Activated CD8-positive, alpha-beta T cell treated with anti-CD3 and anti-CD28 coated beads for 36 hours (primary cell): ENCODE measurements at regions not wholly inside any gene's neighbourhood (a gene's known extent, or its start where the extent isn't known, plus 50 kb on each side); places are given as distances from the start of the nearest gene placed in this dataset.

Experiments used
- ATAC-seq: fragments of 200-7000 bp; cut with Tn5 transposase; one replicate; pipeline ENCODE4 v1.10.0; 2021; ENCODE audit warnings: mild to moderate bottlenecking, moderate library complexity
- CTCF ChIA-PET: fragments of 350-600 bp; sonication (Branson Sonifier 250); formaldehyde crosslinking; loops from one replicate; lab custom pipeline; 2021; ENCODE audit warnings: antibody characterized with exemption; lab: Charles Lee
- POLR2A ChIA-PET: fragments of 350-600 bp; sonication (Branson Sonifier 250); formaldehyde crosslinking; loops from one replicate; lab custom pipeline; 2021; ENCODE audit warnings: antibody characterized with exemption; lab: Charles Lee
- DNase-seq: peaks from one replicate; pipeline ENCODE4 v3.0.0-alpha.2; 2020
- H3K27ac Mint-ChIP-seq: one replicate; pipeline ENCODE4 v1.8.0; 2021; ENCODE audit warnings: mild to moderate bottlenecking, mixed read lengths
- H3K27me3 Mint-ChIP-seq: one replicate; pipeline ENCODE4 v1.8.0; 2021; ENCODE audit warnings: mixed read lengths
- H3K36me3 Mint-ChIP-seq: one replicate; pipeline ENCODE4 v1.8.0; 2021; ENCODE audit warnings: low read depth, mixed read lengths
- H3K4me1 Mint-ChIP-seq: one replicate; pipeline ENCODE4 v1.8.0; 2021; ENCODE audit warnings: low read depth, mixed read lengths
- H3K4me3 Mint-ChIP-seq: one replicate; pipeline ENCODE4 v1.8.0; 2021; ENCODE audit warnings: mild to moderate bottlenecking, moderate library complexity, mixed read lengths
- H3K9me3 Mint-ChIP-seq: one replicate; pipeline ENCODE4 v1.8.0; 2021; ENCODE audit warnings: mixed read lengths
- CTCF ChIP-seq: fragments of 200-600 bp; IDR thresholded peaks from one replicate; pipeline ENCODE4 v1.8.0; 2022; ENCODE audit warnings: antibody characterized with exemption, mild to moderate bottlenecking
- intact Hi-C: fragments of 100-400 bp; cut with micrococcal nuclease; formaldehyde crosslinking; loops from one replicate; pipeline ENCODE4 v1.10.0; 2022

- ATAC-seq (no peak), DNase-seq (no peak)
- CTCF ChIA-PET, result interaction anchor here (1.4 to 1.6 kb wide), 2 partner anchors 10 to 15 kb away, joined by 3 to 4 read pairs; no protein-coding TSS in a partner anchor
- Mint-ChIP-seq H3K36me3 (no peaks in the 10 kb centered on the region), H3K4me1 (peaks cover 17% of the 10 kb centered on the region), H3K27ac (no peak overlapping the region), H3K27me3 (no peaks in the 10 kb centered on the region), H3K9me3 (peaks cover 3% of the 10 kb centered on the region), H3K4me3 (no peak overlapping the region)
- no peak for TF ChIP-seq CTCF
- intact Hi-C loops, result no loop called here
- POLR2A ChIA-PET, result no interaction called here
These were observed 94.7 kb upstream of the RBMS3 start for GRCh38 chr3:29186131-29186599.

GRCh38 chr3:29186982-29187725, 93.7 kb upstream of the RBMS3 start:
- ChIA-PET POLR2A (no interaction called here), CTCF (interaction anchor here (1.4 to 1.6 kb wide), 2 partner anchors 11 to 16 kb away, joined by 3 to 4 read pairs; no protein-coding TSS in a partner anchor)
- Mint-ChIP-seq H3K36me3 (no peaks in the 10 kb centered on the region), H3K27me3 (no peaks in the 10 kb centered on the region), H3K4me3 (no peak overlapping the region), H3K9me3 (peaks cover 3% of the 10 kb centered on the region), H3K4me1 (peaks cover 14% of the 10 kb centered on the region), H3K27ac (peak overlapping the region; percentile 60)
- DNase-seq, result no peak
- ATAC-seq, result peak; percentile 28
- no peak for TF ChIP-seq CTCF
- intact Hi-C loops, result no loop called here

GRCh38 chr3:29189328-29189727, 91.5 kb upstream of the RBMS3 start:
- ATAC-seq, result no peak
- peaks cover 3% of the 10 kb centered on the region for H3K9me3 Mint-ChIP-seq
- peaks cover 9% of the 10 kb centered on the region for H3K4me1 Mint-ChIP-seq
- H3K4me3 Mint-ChIP-seq, result no peak overlapping the region
- no peak for DNase-seq
- no peak overlapping the region for H3K27ac Mint-ChIP-seq
- intact Hi-C loops, result no loop called here
- TF ChIP-seq CTCF, result no peak
- POLR2A ChIA-PET, result no interaction called here
- no peaks in the 10 kb centered on the region for H3K36me3 Mint-ChIP-seq
- CTCF ChIA-PET, result no interaction called here
- H3K27me3 Mint-ChIP-seq, result no peaks in the 10 kb centered on the region

GRCh38 chr3:29194139-29194538, 86.7 kb upstream of the RBMS3 start:
- no peak overlapping the region for H3K27ac Mint-ChIP-seq
- peaks cover 5% of the 10 kb centered on the region for H3K9me3 Mint-ChIP-seq
- H3K27me3 Mint-ChIP-seq, result no peaks in the 10 kb centered on the region
- ChIA-PET CTCF (no interaction called here), POLR2A (no interaction called here)
- no peak overlapping the region for H3K4me3 Mint-ChIP-seq
- H3K4me1 Mint-ChIP-seq, result no peaks in the 10 kb centered on the region
- intact Hi-C loops, result no loop called here
- ATAC-seq (no peak), DNase-seq (no peak)
- no peak for TF ChIP-seq CTCF
- no peaks in the 10 kb centered on the region for H3K36me3 Mint-ChIP-seq

- no peak overlapping the region for H3K27ac Mint-ChIP-seq
- no peaks in the 10 kb centered on the region for H3K4me1 Mint-ChIP-seq
These were observed 85.8 kb upstream of the RBMS3 start for GRCh38 chr3:29195056-29195455.

More at GRCh38 chr3:29195056-29195455, 85.8 kb upstream of the RBMS3 start:
- ChIA-PET CTCF (no interaction called here), POLR2A (no interaction called here)
- Mint-ChIP-seq H3K36me3 (no peaks in the 10 kb centered on the region), H3K27me3 (no peaks in the 10 kb centered on the region), H3K9me3 (peaks cover 5% of the 10 kb centered on the region), H3K4me3 (no peak overlapping the region)
- TF ChIP-seq CTCF, result no peak
- ATAC-seq, result no peak
- no peak for DNase-seq
- intact Hi-C loops, result no loop called here
